ENCODE measurements at regions not wholly inside any gene's neighbourhood (a gene's known extent, or its start where the extent isn't known, plus 50 kb on each side); places are given as distances from the start of the nearest gene placed in this dataset.
A peak's percentile ranks its signal among the peaks of the same experiment; 100 is the strongest.

GRCh38 chr4:128458816-128459215 lies 171.2 kb upstream of the PGRMC2 start:
- Histone ChIP-seq H3K9me2 (ENCODE audit: insufficient read depth) (no peaks in the 10 kb centered on the region), H3K4me3 (no peak overlapping the region), H3K9ac (no peak overlapping the region), H3K79me2 (ENCODE audit: insufficient read depth) (no peaks in the 10 kb centered on the region), H4K20me1 (ENCODE audit: insufficient read depth) (no peaks in the 10 kb centered on the region), H3F3A (ENCODE audit: insufficient read depth) (peaks cover 26% of the 10 kb centered on the region), H3K27me3 (replicated peaks; ENCODE audit: insufficient read depth) (no peaks in the 10 kb centered on the region), H3K36me3 (ENCODE audit: low read depth) (no peaks in the 10 kb centered on the region), H3K4me1 (ENCODE audit: insufficient read depth) (peaks cover 35% of the 10 kb centered on the region), H3K4me2 (ENCODE audit: unreplicated experiment) (no peak overlapping the region), H3K27ac (no peak overlapping the region), H2AFZ (no peak overlapping the region), H3K9me3 (ENCODE audit: low read depth) (no peaks in the 10 kb centered on the region)
- TF ChIP-seq EZH2 (IDR thresholded peaks at IDR 0.05; ENCODE audit: insufficient read depth, poor library complexity, severe bottlenecking) (no peak), EZH2phosphoT487 (IDR thresholded peaks at IDR 0.05; ENCODE audit: insufficient read depth, low read depth) (no peak)
- in situ Hi-C loops (cut with MboI): loop anchor here (10.0 kb wide), 2 partner anchors 346 to 406 kb away; partner anchors contain the start of gene JADE1
- WGBS, 2 experiments (ENCODE audit: low coverage in 1 of 2, low lambda C conversion rate in 2 of 2, missing lambda C conversion rate in 2 of 2): 80 to 91% methylated on average over 3 of the region's 3 CpGs
- DNase-seq: no peak

GRCh38 chr4:128457726-128458125 lies 170.1 kb upstream of the PGRMC2 start:
- H4K20me1 ChIP-seq (ENCODE audit: insufficient read depth): no peaks in the 10 kb centered on the region
- in situ Hi-C loops (cut with MboI): loop anchor here (10.0 kb wide), 2 partner anchors 347 to 407 kb away; partner anchors contain the start of gene JADE1
- DNase-seq: no peak
- H2AFZ ChIP-seq: no peak overlapping the region
- H3K4me2 ChIP-seq (ENCODE audit: unreplicated experiment): no peak overlapping the region
- H3K79me2 ChIP-seq (ENCODE audit: insufficient read depth): no peaks in the 10 kb centered on the region
- TF ChIP-seq EZH2 (IDR thresholded peaks at IDR 0.05; ENCODE audit: insufficient read depth, poor library complexity, severe bottlenecking): no peak
- TF ChIP-seq EZH2phosphoT487 (IDR thresholded peaks at IDR 0.05; ENCODE audit: insufficient read depth, low read depth): no peak
- no peaks in the 10 kb centered on the region for H3K27me3 ChIP-seq (replicated peaks; ENCODE audit: insufficient read depth)
- no peak overlapping the region for H3K9ac ChIP-seq
- no peaks in the 10 kb centered on the region for H3K9me2 ChIP-seq (ENCODE audit: insufficient read depth)
- peaks cover 29% of the 10 kb centered on the region for H3F3A ChIP-seq (ENCODE audit: insufficient read depth)
- H3K27ac ChIP-seq: no peak overlapping the region
- no peaks in the 10 kb centered on the region for H3K36me3 ChIP-seq (ENCODE audit: low read depth)
- no peaks in the 10 kb centered on the region for H3K9me3 ChIP-seq (ENCODE audit: low read depth)
- no peak overlapping the region for H3K4me3 ChIP-seq
- 86 to 98% methylated on average over 2 of the region's 2 CpGs for WGBS, 2 experiments (ENCODE audit: low coverage in 1 of 2, low lambda C conversion rate in 2 of 2, missing lambda C conversion rate in 2 of 2)
- peaks cover 46% of the 10 kb centered on the region for H3K4me1 ChIP-seq (ENCODE audit: insufficient read depth)

- Histone ChIP-seq H3K4me3 (no peak overlapping the region), H3K36me3 (ENCODE audit: low read depth) (no peaks in the 10 kb centered on the region), H4K20me1 (ENCODE audit: insufficient read depth) (no peaks in the 10 kb centered on the region), H3K9me2 (ENCODE audit: insufficient read depth) (no peaks in the 10 kb centered on the region), H3K9ac (no peak overlapping the region), H3K27ac (no peak overlapping the region), H3K27me3 (replicated peaks; ENCODE audit: insufficient read depth) (no peaks in the 10 kb centered on the region), H3K4me2 (ENCODE audit: unreplicated experiment) (no peak overlapping the region), H3K79me2 (ENCODE audit: insufficient read depth) (no peaks in the 10 kb centered on the region), H3K4me1 (ENCODE audit: insufficient read depth) (peaks cover 45% of the 10 kb centered on the region), H2AFZ (no peak overlapping the region), H3K9me3 (ENCODE audit: low read depth) (no peaks in the 10 kb centered on the region), H3F3A (ENCODE audit: insufficient read depth) (peaks cover 23% of the 10 kb centered on the region)
- in situ Hi-C loops (cut with MboI): loop anchor here (10.0 kb wide), 2 partner anchors 349 to 409 kb away; partner anchors contain the start of gene JADE1
- WGBS, 2 experiments (ENCODE audit: low coverage in 1 of 2, low lambda C conversion rate in 2 of 2, missing lambda C conversion rate in 2 of 2): 88 to 94% methylated on average over 4 of the region's 4 CpGs
- TF ChIP-seq EZH2phosphoT487 (IDR thresholded peaks at IDR 0.05; ENCODE audit: insufficient read depth, low read depth) (no peak), EZH2 (IDR thresholded peaks at IDR 0.05; ENCODE audit: insufficient read depth, poor library complexity, severe bottlenecking) (no peak)
- no peak for DNase-seq
Observed at GRCh38 chr4:128456171-128456570, 168.6 kb upstream of the PGRMC2 start.

GRCh38 chr4:128455480-128455879 lies 167.9 kb upstream of the PGRMC2 start:
- no peak overlapping the region for H2AFZ ChIP-seq
- no peaks in the 10 kb centered on the region for H4K20me1 ChIP-seq (ENCODE audit: insufficient read depth)
- TF ChIP-seq EZH2 (IDR thresholded peaks at IDR 0.05; ENCODE audit: insufficient read depth, poor library complexity, severe bottlenecking) (no peak), EZH2phosphoT487 (IDR thresholded peaks at IDR 0.05; ENCODE audit: insufficient read depth, low read depth) (no peak)
- WGBS, 2 experiments (ENCODE audit: low coverage in 1 of 2, low lambda C conversion rate in 2 of 2, missing lambda C conversion rate in 2 of 2): 100% methylated on average over 1 of the region's 1 CpG
- no peak overlapping the region; the same call in 1 of the 2 replicates for H3K9ac ChIP-seq
- no peaks in the 10 kb centered on the region for H3K9me3 ChIP-seq (ENCODE audit: low read depth)
- H3K27me3 ChIP-seq (replicated peaks; ENCODE audit: insufficient read depth): no peaks in the 10 kb centered on the region
- H3F3A ChIP-seq (ENCODE audit: insufficient read depth): peaks cover 18% of the 10 kb centered on the region
- H3K4me2 ChIP-seq (ENCODE audit: unreplicated experiment): no peak overlapping the region
- H3K79me2 ChIP-seq (ENCODE audit: insufficient read depth): no peaks in the 10 kb centered on the region
- no peak overlapping the region for H3K4me3 ChIP-seq
- in situ Hi-C loops (cut with MboI): loop anchor here (10.0 kb wide), 2 partner anchors 349 to 409 kb away; partner anchors contain the start of gene JADE1
- H3K4me1 ChIP-seq (ENCODE audit: insufficient read depth): peaks cover 44% of the 10 kb centered on the region
- no peaks in the 10 kb centered on the region for H3K9me2 ChIP-seq (ENCODE audit: insufficient read depth)
- no peak for DNase-seq
- peak overlapping the region; percentile 74 for H3K27ac ChIP-seq
- H3K36me3 ChIP-seq (ENCODE audit: low read depth): no peaks in the 10 kb centered on the region

Measured in GM23248 (cell line).